NCI-H2081 treated with DMSO at 0.1 percent for 48 hours (cell line): ENCODE measurements at regions not wholly inside any gene's neighbourhood (a gene's known extent, or its start where the extent isn't known, plus 50 kb on each side); places are given as distances from the start of the nearest gene placed in this dataset.

ENCODE experiments used
- DNase-seq: peaks from one replicate; lab custom pipeline; 2025; lab: John Stamatoyannopoulos, UW

GRCh38 chr1:218717575-218717974 is 372.4 kb downstream of the TGFB2 start:
- no peak for DNase-seq

- no peak for DNase-seq
These were observed 373.1 kb downstream of the TGFB2 start for GRCh38 chr1:218718206-218718605.

GRCh38 chr1:218718977-218719376 is 373.8 kb downstream of the TGFB2 start:
- DNase-seq = no peak

- no peak for DNase-seq
These were observed 383.9 kb downstream of the TGFB2 start for GRCh38 chr1:218728898-218729565.

- DNase-seq = no peak
These were observed 390.4 kb downstream of the TGFB2 start for GRCh38 chr1:218735436-218736032.

- no peak for DNase-seq
These were observed 394.3 kb downstream of the TGFB2 start for GRCh38 chr1:218739426-218739825.

GRCh38 chr1:218741852-218742251 is 396.7 kb downstream of the TGFB2 start:
- no peak for DNase-seq

- DNase-seq = no peak
These were observed 397.5 kb downstream of the TGFB2 start for GRCh38 chr1:218742467-218743262.

GRCh38 chr1:218743861-218744505 is 398.8 kb downstream of the TGFB2 start:
- DNase-seq = no peak

GRCh38 chr1:218748071-218748470 is 402.9 kb downstream of the TGFB2 start:
- DNase-seq = no peak

GRCh38 chr1:218750216-218750970 is 405.3 kb downstream of the TGFB2 start:
- DNase-seq = no peak

- no peak for DNase-seq
These were observed 406.2 kb downstream of the TGFB2 start for GRCh38 chr1:218751208-218751948.

GRCh38 chr1:218752126-218752525 is 407.0 kb downstream of the TGFB2 start:
- no peak for DNase-seq

GRCh38 chr1:218754477-218754876 is 409.3 kb downstream of the TGFB2 start:
- no peak for DNase-seq

- no peak for DNase-seq
These were observed 410.0 kb downstream of the TGFB2 start for GRCh38 chr1:218755128-218755527.

GRCh38 chr1:218759795-218760194 is 413.9 kb upstream of the LYPLAL1 start:
- DNase-seq = no peak

- DNase-seq = no peak
These were observed 412.8 kb upstream of the LYPLAL1 start for GRCh38 chr1:218760601-218761570.

- no peak for DNase-seq
These were observed 410.1 kb upstream of the LYPLAL1 start for GRCh38 chr1:218763538-218763937.

- no peak for DNase-seq
These were observed 407.9 kb upstream of the LYPLAL1 start for GRCh38 chr1:218765753-218766152.

GRCh38 chr1:218771931-218772330 is 401.7 kb upstream of the LYPLAL1 start:
- DNase-seq = no peak
